PC-9 (cell line): ENCODE measurements at regions not wholly inside any gene's neighbourhood (a gene's known extent, or its start where the extent isn't known, plus 50 kb on each side); places are given as distances from the start of the nearest gene placed in this dataset.

ENCODE experiments used
- EZH2 ChIP-seq: fragments of 200-600 bp; sonication (generic); IDR thresholded peaks from 2 replicates; pipeline ENCODE4 v1.8.0; 2017; ENCODE audit warnings: antibody characterized with exemption, low read depth
- TF ChIP-seq, protein P1 (sequence below): fragments of 200-600 bp; sonication (generic); conservative IDR thresholded peaks from 2 replicates; pipeline ENCODE4 v1.6.1; 2017; ENCODE audit warnings: mixed run types, antibody characterized with exemption, mild to moderate bottlenecking, moderate library complexity

DNA sequence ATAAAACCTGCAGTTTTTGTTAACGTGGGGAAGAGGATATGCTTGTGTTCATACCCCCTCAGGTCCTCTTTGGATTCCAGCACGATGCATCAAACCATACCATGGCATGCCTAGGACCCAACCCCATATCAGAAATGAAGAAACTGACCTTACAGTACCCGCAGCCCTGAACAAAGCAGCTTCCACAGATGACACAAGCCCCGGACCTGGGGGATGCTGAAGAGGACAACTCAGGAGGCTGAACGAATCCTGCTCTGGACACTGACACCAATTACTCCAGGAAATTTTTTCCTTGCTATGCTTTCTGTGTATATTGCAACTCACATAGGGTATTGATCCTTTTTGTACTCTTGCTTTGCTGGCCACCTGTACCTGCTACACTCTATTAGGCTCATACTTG lies 129.6 kb downstream of the ZNF675 start:
- TF ChIP-seq, protein P1, sequence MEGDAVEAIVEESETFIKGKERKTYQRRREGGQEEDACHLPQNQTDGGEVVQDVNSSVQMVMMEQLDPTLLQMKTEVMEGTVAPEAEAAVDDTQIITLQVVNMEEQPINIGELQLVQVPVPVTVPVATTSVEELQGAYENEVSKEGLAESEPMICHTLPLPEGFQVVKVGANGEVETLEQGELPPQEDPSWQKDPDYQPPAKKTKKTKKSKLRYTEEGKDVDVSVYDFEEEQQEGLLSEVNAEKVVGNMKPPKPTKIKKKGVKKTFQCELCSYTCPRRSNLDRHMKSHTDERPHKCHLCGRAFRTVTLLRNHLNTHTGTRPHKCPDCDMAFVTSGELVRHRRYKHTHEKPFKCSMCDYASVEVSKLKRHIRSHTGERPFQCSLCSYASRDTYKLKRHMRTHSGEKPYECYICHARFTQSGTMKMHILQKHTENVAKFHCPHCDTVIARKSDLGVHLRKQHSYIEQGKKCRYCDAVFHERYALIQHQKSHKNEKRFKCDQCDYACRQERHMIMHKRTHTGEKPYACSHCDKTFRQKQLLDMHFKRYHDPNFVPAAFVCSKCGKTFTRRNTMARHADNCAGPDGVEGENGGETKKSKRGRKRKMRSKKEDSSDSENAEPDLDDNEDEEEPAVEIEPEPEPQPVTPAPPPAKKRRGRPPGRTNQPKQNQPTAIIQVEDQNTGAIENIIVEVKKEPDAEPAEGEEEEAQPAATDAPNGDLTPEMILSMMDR: no peak
- no peak for TF ChIP-seq EZH2
